H9 (cell line): ENCODE measurements at regions not wholly inside any gene's neighbourhood (a gene's known extent, or its start where the extent isn't known, plus 50 kb on each side); places are given as distances from the start of the nearest gene placed in this dataset.

Source experiments
- DNase-seq: peaks from one replicate; pipeline ENCODE4 v3.0.0-alpha.2; 2017
- H2AFZ ChIP-seq: one replicate; pipeline ENCODE4 v1.6.1; 2013; ENCODE audit warnings: mild to moderate bottlenecking, low read length, control low read depth, moderate library complexity
- H2AK5ac ChIP-seq: 2 replicates; pipeline ENCODE4 v1.6.1; 2013; ENCODE audit warnings: low read length, control low read depth, mixed read lengths; ENCODE audit not compliant: insufficient read length
- H2BK120ac ChIP-seq: one replicate; pipeline ENCODE4 v1.6.1; 2013; ENCODE audit warnings: low read depth, mild to moderate bottlenecking, low read length, control low read depth, inconsistent platforms; ENCODE audit not compliant: poor library complexity, severe bottlenecking
- H2BK12ac ChIP-seq: 2 replicates; pipeline ENCODE4 v1.6.1; 2013; ENCODE audit warnings: low read length, control low read depth, mixed read lengths, low read depth; ENCODE audit not compliant: insufficient read length
- H2BK15ac ChIP-seq: 2 replicates; pipeline ENCODE4 v1.6.1; 2013; ENCODE audit warnings: low read depth, low read length, control low read depth
- H2BK20ac ChIP-seq: one replicate; pipeline ENCODE4 v1.6.1; 2013; ENCODE audit warnings: low read depth, mild to moderate bottlenecking, low read length, control low read depth, inconsistent platforms; ENCODE audit not compliant: poor library complexity, severe bottlenecking
- H2BK5ac ChIP-seq: 2 replicates; pipeline ENCODE4 v1.6.1; 2013; ENCODE audit warnings: low read length, control low read depth, mixed read lengths; ENCODE audit not compliant: insufficient read length
- H3K14ac ChIP-seq: 2 replicates; pipeline ENCODE4 v1.6.1; 2013; ENCODE audit warnings: low read length, control low read depth; ENCODE audit not compliant: insufficient read depth
- H3K18ac ChIP-seq: 2 replicates; pipeline ENCODE4 v1.6.1; 2013; ENCODE audit warnings: low read depth, mild to moderate bottlenecking, mixed read lengths, low read length, control low read depth; ENCODE audit not compliant: insufficient read length
- H3K23ac ChIP-seq: 2 replicates; pipeline ENCODE4 v1.6.1; 2013; ENCODE audit warnings: low read length, control low read depth, mixed read lengths, low read depth; ENCODE audit not compliant: insufficient read length
- H3K23me2 ChIP-seq: 2 replicates; pipeline ENCODE4 v1.6.1; 2013; ENCODE audit warnings: low read depth, mild to moderate bottlenecking, mixed read lengths, low read length, control low read depth; ENCODE audit not compliant: insufficient read length, poor library complexity, severe bottlenecking
- H3K27ac ChIP-seq: 2 replicates; pipeline ENCODE4 v1.5.1; 2013; ENCODE audit warnings: low read length, control low read depth, mixed read lengths, low read depth; ENCODE audit not compliant: insufficient read length
- H3K27me3 ChIP-seq: 2 replicates; pipeline ENCODE4 v1.6.1; 2013; ENCODE audit warnings: low read length, control low read depth, inconsistent platforms; ENCODE audit not compliant: insufficient read depth
- H3K4ac ChIP-seq: 2 replicates; pipeline ENCODE4 v1.6.1; 2013; ENCODE audit warnings: low read depth, mild to moderate bottlenecking, control low read depth, inconsistent platforms, low read length, moderate library complexity
- H3K4me1 ChIP-seq: 2 replicates; pipeline ENCODE4 v1.6.1; 2013; ENCODE audit warnings: low read length, control low read depth, inconsistent platforms; ENCODE audit not compliant: insufficient read depth
- H3K4me2 ChIP-seq: 2 replicates; pipeline ENCODE4 v1.6.1; 2013; ENCODE audit warnings: low read length, control low read depth, mixed read lengths; ENCODE audit not compliant: insufficient read length, insufficient read depth
- H3K56ac ChIP-seq: 2 replicates; pipeline ENCODE4 v1.6.1; 2013; ENCODE audit warnings: low read depth, mild to moderate bottlenecking, mixed read lengths, low read length, control low read depth; ENCODE audit not compliant: insufficient read length
- H3K79me1 ChIP-seq: 2 replicates; pipeline ENCODE4 v1.6.1; 2013; ENCODE audit warnings: low read depth, mild to moderate bottlenecking, moderate library complexity, low read length, control low read depth, inconsistent platforms; ENCODE audit not compliant: insufficient read depth, poor library complexity, severe bottlenecking
- H3K79me2 ChIP-seq: 2 replicates; pipeline ENCODE4 v1.6.1; 2013; ENCODE audit warnings: low read length, control low read depth, inconsistent platforms; ENCODE audit not compliant: insufficient read depth
- H3K9ac ChIP-seq: 2 replicates; pipeline ENCODE4 v1.6.1; 2013; ENCODE audit warnings: low read length, control low read depth, mixed read lengths; ENCODE audit not compliant: insufficient read length; ENCODE audit errors: extremely low read depth
- H3K9me3 ChIP-seq: one replicate; pipeline ENCODE4 v1.6.1; 2013; ENCODE audit warnings: low read depth, low read length, inconsistent platforms; ENCODE audit not compliant: control insufficient read depth
- H3T11ph ChIP-seq: one replicate; pipeline ENCODE4 v1.6.1; 2013; ENCODE audit warnings: mild to moderate bottlenecking, low read length, control low read depth, inconsistent platforms
- H4K20me1 ChIP-seq: one replicate; pipeline ENCODE4 v1.6.1; 2013; ENCODE audit not compliant: control insufficient read depth, insufficient read length, insufficient read depth
- H4K5ac ChIP-seq: 2 replicates; pipeline ENCODE4 v1.6.1; 2013; ENCODE audit warnings: low read depth, mild to moderate bottlenecking, mixed read lengths, low read length, control low read depth; ENCODE audit not compliant: insufficient read length
- H4K8ac ChIP-seq: replicated peaks from 2 replicates; pipeline ENCODE4 v1.6.1; 2013; ENCODE audit warnings: low read length, control low read depth, mixed read lengths, low read depth; ENCODE audit not compliant: insufficient read length
- H4K91ac ChIP-seq: 2 replicates; pipeline ENCODE4 v1.6.1; 2013; ENCODE audit warnings: low read depth, mild to moderate bottlenecking, moderate library complexity, mixed read lengths, low read length, control low read depth; ENCODE audit not compliant: insufficient read length
- H3K27ac Mint-ChIP-seq, 3 experiments: 2 replicates in 2 of 3; 3 replicates in 1 of 3; pipeline ENCODE4 v1.8.0; 2020 to 2021; ENCODE audit warnings: mixed read lengths in 3 of 3, mild to moderate bottlenecking in 1 of 3, moderate library complexity in 1 of 3
- H3K27me3 Mint-ChIP-seq: 2 replicates; pipeline ENCODE4 v1.8.0; 2021; ENCODE audit warnings: low read depth, mild to moderate bottlenecking, moderate library complexity, mixed read lengths
- H3K36me3 Mint-ChIP-seq, 3 experiments: 2 replicates in 2 of 3; 3 replicates in 1 of 3; pipeline ENCODE4 v1.8.0; 2020 to 2021; ENCODE audit warnings: low read depth in 3 of 3, mixed read lengths in 3 of 3; ENCODE audit not compliant: insufficient read depth in 1 of 3
- H3K4me1 Mint-ChIP-seq, 2 experiments: 2 replicates each; pipeline ENCODE4 v1.8.0; 2020; ENCODE audit warnings: mixed read lengths in 2 of 2
- H3K4me3 Mint-ChIP-seq, 2 experiments: 2 replicates in 1 of 2; 3 replicates in 1 of 2; pipeline ENCODE4 v1.8.0; 2020 to 2021; ENCODE audit warnings: mild to moderate bottlenecking in 2 of 2, mixed read lengths in 2 of 2, moderate library complexity in 1 of 2
- H3K9me3 Mint-ChIP-seq, 2 experiments: 2 replicates in 1 of 2; 3 replicates in 1 of 2; pipeline ENCODE4 v1.8.0; 2020; ENCODE audit warnings: mild to moderate bottlenecking in 2 of 2, mixed read lengths in 2 of 2, moderate library complexity in 1 of 2
- CTCF ChIP-seq: fragments of 200-600 bp; sonication (generic); conservative IDR thresholded peaks from 3 replicates; pipeline ENCODE4 v1.8.0; 2021; ENCODE audit warnings: antibody characterized with exemption, mild to moderate bottlenecking
- WGBS: extraction: QIAGEN DNeasy Blood & Tissue Kit; methylation state at CpG from one replicate; pipeline ENCODE4 v1.1.7; 2013; ENCODE audit warnings: missing lambda C conversion rate, low lambda C conversion rate, mixed read lengths; ENCODE audit not compliant: insufficient read length; ENCODE audit errors: extremely low coverage; 5-methylcytosine and 5-hydroxymethylcytosine counted together

DNA sequence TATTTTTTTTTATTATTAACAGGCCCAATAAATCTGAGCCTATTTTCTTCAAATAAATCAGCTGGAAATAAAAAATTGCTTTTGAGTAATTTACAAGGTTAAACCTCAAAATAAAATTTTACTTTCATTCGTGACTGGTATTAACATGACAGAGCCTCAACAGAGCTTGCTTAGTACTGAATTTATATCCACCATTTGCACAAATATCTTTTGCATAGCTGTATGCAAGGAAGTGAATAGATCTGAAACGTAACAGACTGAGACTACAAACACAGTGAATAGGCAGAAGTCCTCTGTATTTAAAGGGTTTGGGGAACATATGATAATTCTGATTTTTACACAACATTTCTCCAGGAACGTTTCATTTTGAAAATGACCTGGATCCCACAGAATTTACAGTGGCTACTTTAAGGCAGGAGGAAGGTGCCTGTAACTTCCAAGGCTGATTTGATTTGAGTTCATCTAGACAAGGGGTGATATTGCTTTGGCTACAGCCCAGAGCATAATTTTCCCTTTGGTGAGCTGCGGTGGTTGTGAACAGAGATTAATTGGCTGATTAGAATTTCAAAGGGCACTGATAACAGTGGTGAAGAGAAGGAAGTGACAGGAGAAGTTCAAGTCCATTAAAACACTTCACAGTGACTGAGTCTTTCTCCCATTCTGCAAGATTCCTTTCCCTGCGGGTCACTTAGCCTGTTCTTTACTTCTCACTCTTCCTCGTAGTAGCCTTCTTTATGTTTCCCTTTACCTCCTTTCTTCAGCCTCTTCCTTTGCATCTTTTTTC, 121.2 kb upstream of the SASH1 start:
- no peak overlapping the region for H3K23ac ChIP-seq
- H3K4me2 ChIP-seq: no peak overlapping the region
- peaks cover 3% of the 10 kb centered on the region; the same call in 1 of the 2 replicates for H3K4me1 ChIP-seq
- no peaks in the 10 kb centered on the region for H3K36me3 Mint-ChIP-seq
- H3K9ac ChIP-seq: no peak overlapping the region
- H4K20me1 ChIP-seq: no peaks in the 10 kb centered on the region
- no peak for TF ChIP-seq CTCF
- no peak overlapping the region for H3K27ac ChIP-seq
- no peak overlapping the region for H3K4me3 Mint-ChIP-seq
- no peak overlapping the region for H2BK12ac ChIP-seq
- H4K8ac ChIP-seq: no peak overlapping the region
- no peaks in the 10 kb centered on the region for H3K9me3 Mint-ChIP-seq
- H3K27me3 ChIP-seq: no peaks in the 10 kb centered on the region
- H4K91ac ChIP-seq: no peak overlapping the region
- no peak overlapping the region for H2BK5ac ChIP-seq
- H3K27ac Mint-ChIP-seq: no peak overlapping the region; a peak in 1 of 7 replicates
- H3K56ac ChIP-seq: no peak overlapping the region
- H3K18ac ChIP-seq: no peak overlapping the region
- no peaks in the 10 kb centered on the region for H3K79me1 ChIP-seq
- no peak overlapping the region for H3K14ac ChIP-seq
- H3K9me3 ChIP-seq: no peaks in the 10 kb centered on the region
- DNase-seq: no peak
- no peaks in the 10 kb centered on the region for H3K79me2 ChIP-seq
- no CpG with 5 or more reads among the region's 6 CpGs for WGBS
- H3K4ac ChIP-seq: no peak overlapping the region
- no peak overlapping the region for H2BK120ac ChIP-seq
- no peak overlapping the region for H2BK20ac ChIP-seq
- no peaks in the 10 kb centered on the region for H3K23me2 ChIP-seq
- H2AK5ac ChIP-seq: no peak overlapping the region
- H2BK15ac ChIP-seq: no peak overlapping the region
- no peak overlapping the region for H2AFZ ChIP-seq
- no peaks in the 10 kb centered on the region for H3K27me3 Mint-ChIP-seq
- H3K4me1 Mint-ChIP-seq: peaks cover 18 to 21% of the 10 kb centered on the region in 2 experiments
- H4K5ac ChIP-seq: no peak overlapping the region
- no peak overlapping the region for H3T11ph ChIP-seq
